HFF-Myc (cell line): ENCODE measurements at regions not wholly inside any gene's neighbourhood (a gene's known extent, or its start where the extent isn't known, plus 50 kb on each side); places are given as distances from the start of the nearest gene placed in this dataset.
"Not testable (repeated sequence)": the region's sequence is repeated elsewhere in the genome, so short reads cannot be mapped to it uniquely, and the experiment has no call there.

Source experiments
- DNase-seq: peaks from one replicate; pipeline ENCODE4 v3.0.0-alpha.2; 2011; ENCODE audit warnings: low read depth; ENCODE audit errors: extremely low read depth
- H3K4me3 ChIP-seq: replicated peaks from 2 replicates; pipeline ENCODE4 v1.5.1; 2011; ENCODE audit warnings: low read depth, mild to moderate bottlenecking, control low read depth, low read length
- CTCF ChIP-seq: IDR thresholded peaks from 2 replicates; pipeline ENCODE4 v1.5.1; 2012; ENCODE audit warnings: mild to moderate bottlenecking, low read depth, low read length, control low read depth; ENCODE audit errors: missing control alignments

- no peak overlapping the region for H3K4me3 ChIP-seq
- DNase-seq: no peak
- no peak for TF ChIP-seq CTCF
Measured at GRCh38 chr7:156041398-156041797, 229.1 kb upstream of the SHH start.

GRCh38 chr7:156039971-156040677 lies 227.9 kb upstream of the SHH start:
- TF ChIP-seq CTCF: no peak
- no peak overlapping the region for H3K4me3 ChIP-seq
- no peak for DNase-seq

GRCh38 chr7:156039194-156039593 lies 226.9 kb upstream of the SHH start:
- no peak for DNase-seq
- no peak overlapping the region for H3K4me3 ChIP-seq
- TF ChIP-seq CTCF: no peak

- no peak for TF ChIP-seq CTCF
- H3K4me3 ChIP-seq: no peak overlapping the region
- DNase-seq: no peak
Measured at GRCh38 chr7:156038345-156038744, 226.1 kb upstream of the SHH start.

- DNase-seq: no peak
- TF ChIP-seq CTCF: no peak
- no peak overlapping the region for H3K4me3 ChIP-seq
Measured at GRCh38 chr7:156036153-156036552, 223.9 kb upstream of the SHH start.

- not testable (repeated sequence) for DNase-seq, H3K4me3 ChIP-seq
Measured at GRCh38 chr7:156035387-156035786, 223.1 kb upstream of the SHH start.

GRCh38 chr7:156034397-156034796 lies 222.1 kb upstream of the SHH start:
- TF ChIP-seq CTCF: no peak
- no peak for DNase-seq

More at GRCh38 chr7:156034397-156034796, 222.1 kb upstream of the SHH start:
- H3K4me3 ChIP-seq: no peak overlapping the region
